Stimulated activated effector memory CD8-positive, alpha-beta T cell treated with anti-CD3 and anti-CD28 coated beads, Interleukin-12 subunit alpha, Interleukin-12 subunit beta, amount 100 ng/mL, for 72 hours (primary cell): ENCODE measurements at regions not wholly inside any gene's neighbourhood (a gene's known extent, or its start where the extent isn't known, plus 50 kb on each side); places are given as distances from the start of the nearest gene placed in this dataset.

Experiments used
- ATAC-seq: fragments of 150-1000 bp; cut with Tn5 transposase; 2 replicates; pipeline ENCODE4 v1.10.0; 2021
- DNase-seq, 2 donors: peaks; one replicate each; pipeline ENCODE4 v3.0.0; 2021 to 2022; ENCODE audit warnings: low spot score in 2 of 2
- H3K27ac Mint-ChIP-seq: one replicate; pipeline ENCODE4 v1.8.0; 2022; ENCODE audit warnings: mild to moderate bottlenecking, mixed read lengths
- H3K36me3 Mint-ChIP-seq: one replicate; pipeline ENCODE4 v1.8.0; 2022; ENCODE audit warnings: mild to moderate bottlenecking, mixed read lengths
- H3K4me1 Mint-ChIP-seq: one replicate; pipeline ENCODE4 v1.8.0; 2022; ENCODE audit warnings: mixed read lengths
- H3K4me3 Mint-ChIP-seq: one replicate; pipeline ENCODE4 v1.8.0; 2022; ENCODE audit warnings: mild to moderate bottlenecking, mixed read lengths
- H3K9me3 Mint-ChIP-seq: one replicate; pipeline ENCODE4 v1.8.0; 2022; ENCODE audit warnings: mixed read lengths

- ATAC-seq, result no peak
- no peak overlapping the region for H3K27ac Mint-ChIP-seq
- no peaks in the 10 kb centered on the region for H3K9me3 Mint-ChIP-seq
- H3K4me1 Mint-ChIP-seq, result no peaks in the 10 kb centered on the region
- DNase-seq, result no peak
- no peaks in the 10 kb centered on the region for H3K36me3 Mint-ChIP-seq
- no peak overlapping the region for H3K4me3 Mint-ChIP-seq
Measured at GRCh38 chr16:55030944-55031343, 100.3 kb downstream of the IRX5 start.

GRCh38 chr16:55031481-55031880 lies 100.8 kb downstream of the IRX5 start:
- Mint-ChIP-seq H3K4me1 (no peaks in the 10 kb centered on the region), H3K36me3 (no peaks in the 10 kb centered on the region), H3K9me3 (no peaks in the 10 kb centered on the region), H3K4me3 (no peak overlapping the region), H3K27ac (no peak overlapping the region)
- DNase-seq (no peak), ATAC-seq (no peak)

GRCh38 chr16:55033225-55034156 lies 102.8 kb downstream of the IRX5 start:
- no peaks in the 10 kb centered on the region for H3K9me3 Mint-ChIP-seq
- no peak overlapping the region for H3K27ac Mint-ChIP-seq
- ATAC-seq (no peak), DNase-seq (no peak)
- no peak overlapping the region for H3K4me3 Mint-ChIP-seq
- no peaks in the 10 kb centered on the region for H3K36me3 Mint-ChIP-seq
- H3K4me1 Mint-ChIP-seq, result no peaks in the 10 kb centered on the region

- H3K4me1 Mint-ChIP-seq, result no peaks in the 10 kb centered on the region
- no peaks in the 10 kb centered on the region for H3K36me3 Mint-ChIP-seq
Measured at GRCh38 chr16:55035029-55035428, 104.4 kb downstream of the IRX5 start.

GRCh38 chr16:55035956-55036355 lies 105.3 kb downstream of the IRX5 start:
- H3K27ac Mint-ChIP-seq, result no peak overlapping the region
- no peaks in the 10 kb centered on the region for H3K4me1 Mint-ChIP-seq
- DNase-seq, result no peak
- no peaks in the 10 kb centered on the region for H3K36me3 Mint-ChIP-seq
- H3K4me3 Mint-ChIP-seq, result no peak overlapping the region
- no peak for ATAC-seq
- no peaks in the 10 kb centered on the region for H3K9me3 Mint-ChIP-seq

More at GRCh38 chr16:55035029-55035428, 104.4 kb downstream of the IRX5 start:
- H3K4me3 Mint-ChIP-seq, result no peak overlapping the region
- DNase-seq (no peak), ATAC-seq (no peak)
- H3K9me3 Mint-ChIP-seq, result no peaks in the 10 kb centered on the region
- no peak overlapping the region for H3K27ac Mint-ChIP-seq

GRCh38 chr16:55036371-55036821 lies 105.7 kb downstream of the IRX5 start:
- DNase-seq (no peak), ATAC-seq (no peak)
- Mint-ChIP-seq H3K9me3 (no peaks in the 10 kb centered on the region), H3K27ac (no peak overlapping the region), H3K4me3 (no peak overlapping the region), H3K4me1 (no peaks in the 10 kb centered on the region), H3K36me3 (no peaks in the 10 kb centered on the region)

GRCh38 chr16:55037046-55037445 lies 106.4 kb downstream of the IRX5 start:
- H3K9me3 Mint-ChIP-seq, result no peaks in the 10 kb centered on the region
- H3K27ac Mint-ChIP-seq, result no peak overlapping the region
- DNase-seq (no peak), ATAC-seq (no peak)
- H3K4me3 Mint-ChIP-seq, result no peak overlapping the region
- no peaks in the 10 kb centered on the region for H3K4me1 Mint-ChIP-seq
- no peaks in the 10 kb centered on the region for H3K36me3 Mint-ChIP-seq

- no peaks in the 10 kb centered on the region for H3K4me1 Mint-ChIP-seq
- ATAC-seq, result no peak
- no peaks in the 10 kb centered on the region for H3K9me3 Mint-ChIP-seq
- no peak overlapping the region for H3K27ac Mint-ChIP-seq
- H3K4me3 Mint-ChIP-seq, result no peak overlapping the region
- no peaks in the 10 kb centered on the region for H3K36me3 Mint-ChIP-seq
- DNase-seq, result no peak
Measured at GRCh38 chr16:55037966-55038365, 107.3 kb downstream of the IRX5 start.

- Mint-ChIP-seq H3K4me1 (no peaks in the 10 kb centered on the region), H3K4me3 (no peak overlapping the region), H3K9me3 (no peaks in the 10 kb centered on the region), H3K36me3 (no peaks in the 10 kb centered on the region), H3K27ac (no peak overlapping the region)
- ATAC-seq, result no peak
- no peak for DNase-seq
Measured at GRCh38 chr16:55039042-55039441, 108.4 kb downstream of the IRX5 start.

GRCh38 chr16:55039511-55039910 lies 108.8 kb downstream of the IRX5 start:
- Mint-ChIP-seq H3K4me3 (no peak overlapping the region), H3K9me3 (no peaks in the 10 kb centered on the region), H3K27ac (no peak overlapping the region), H3K36me3 (no peaks in the 10 kb centered on the region), H3K4me1 (no peaks in the 10 kb centered on the region)
- DNase-seq (no peak), ATAC-seq (no peak)

- Mint-ChIP-seq H3K4me1 (no peaks in the 10 kb centered on the region), H3K4me3 (no peak overlapping the region), H3K36me3 (no peaks in the 10 kb centered on the region), H3K27ac (no peak overlapping the region), H3K9me3 (no peaks in the 10 kb centered on the region)
- no peak for DNase-seq
- no peak for ATAC-seq
Measured at GRCh38 chr16:55039931-55040330, 109.3 kb downstream of the IRX5 start.

- H3K36me3 Mint-ChIP-seq, result no peaks in the 10 kb centered on the region
- no peaks in the 10 kb centered on the region for H3K9me3 Mint-ChIP-seq
- no peak overlapping the region for H3K27ac Mint-ChIP-seq
- no peak overlapping the region for H3K4me3 Mint-ChIP-seq
- DNase-seq (peak in 1 of 2 donors; percentile 8), ATAC-seq (no peak)
- no peaks in the 10 kb centered on the region for H3K4me1 Mint-ChIP-seq
Measured at GRCh38 chr16:55040366-55041086, 109.9 kb downstream of the IRX5 start.

GRCh38 chr16:55041540-55042234 lies 111.0 kb downstream of the IRX5 start:
- DNase-seq, result peak in 1 of 2 donors; percentile 22
- H3K4me1 Mint-ChIP-seq, result no peaks in the 10 kb centered on the region
- no peak overlapping the region for H3K27ac Mint-ChIP-seq
- no peaks in the 10 kb centered on the region for H3K9me3 Mint-ChIP-seq
- H3K4me3 Mint-ChIP-seq, result no peak overlapping the region
- no peaks in the 10 kb centered on the region for H3K36me3 Mint-ChIP-seq
- no peak for ATAC-seq

- Mint-ChIP-seq H3K4me3 (no peak overlapping the region), H3K27ac (no peak overlapping the region), H3K4me1 (no peaks in the 10 kb centered on the region), H3K36me3 (no peaks in the 10 kb centered on the region), H3K9me3 (no peaks in the 10 kb centered on the region)
- no peak for ATAC-seq
- peak in 1 of 2 donors; percentile 32 for DNase-seq
Measured at GRCh38 chr16:55042556-55043432, 112.1 kb downstream of the IRX5 start.
